ENCODE measurements at regions not wholly inside any gene's neighbourhood (a gene's known extent, or its start where the extent isn't known, plus 50 kb on each side); places are given as distances from the start of the nearest gene placed in this dataset.
A peak's percentile ranks its signal among the peaks of the same experiment; 100 is the strongest.

DNA sequence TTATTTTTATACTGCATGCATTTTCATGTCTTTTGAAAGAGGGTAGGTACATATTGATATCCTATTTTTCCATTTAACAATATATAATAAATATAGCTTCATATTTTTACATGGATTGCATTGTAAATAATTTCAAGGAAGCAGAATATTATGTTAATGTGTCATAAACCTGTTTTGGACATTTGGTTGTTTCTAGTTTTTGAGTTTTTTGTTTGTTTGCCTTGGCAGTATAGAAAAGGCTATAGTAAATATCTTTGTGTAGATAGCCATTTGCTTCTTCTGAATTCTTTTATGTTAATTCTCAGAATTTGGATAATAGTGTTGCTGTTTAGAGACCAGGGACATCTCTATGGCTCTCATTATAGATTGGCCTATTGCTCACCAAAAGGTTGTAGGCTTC is 645.2 kb downstream of the SLC4A3 start:
- CTCF ChIA-PET: no interaction called here
- Histone ChIP-seq H3K4me3 (ENCODE audit: low read depth, low read length) (no peak overlapping the region), H3K36me3 (ENCODE audit: control insufficient read depth, insufficient read depth, low read length) (no peaks in the 10 kb centered on the region), H3K27me3 (ENCODE audit: control insufficient read depth, insufficient read depth, low read length) (no peaks in the 10 kb centered on the region)
- TF ChIP-seq, protein P1, sequence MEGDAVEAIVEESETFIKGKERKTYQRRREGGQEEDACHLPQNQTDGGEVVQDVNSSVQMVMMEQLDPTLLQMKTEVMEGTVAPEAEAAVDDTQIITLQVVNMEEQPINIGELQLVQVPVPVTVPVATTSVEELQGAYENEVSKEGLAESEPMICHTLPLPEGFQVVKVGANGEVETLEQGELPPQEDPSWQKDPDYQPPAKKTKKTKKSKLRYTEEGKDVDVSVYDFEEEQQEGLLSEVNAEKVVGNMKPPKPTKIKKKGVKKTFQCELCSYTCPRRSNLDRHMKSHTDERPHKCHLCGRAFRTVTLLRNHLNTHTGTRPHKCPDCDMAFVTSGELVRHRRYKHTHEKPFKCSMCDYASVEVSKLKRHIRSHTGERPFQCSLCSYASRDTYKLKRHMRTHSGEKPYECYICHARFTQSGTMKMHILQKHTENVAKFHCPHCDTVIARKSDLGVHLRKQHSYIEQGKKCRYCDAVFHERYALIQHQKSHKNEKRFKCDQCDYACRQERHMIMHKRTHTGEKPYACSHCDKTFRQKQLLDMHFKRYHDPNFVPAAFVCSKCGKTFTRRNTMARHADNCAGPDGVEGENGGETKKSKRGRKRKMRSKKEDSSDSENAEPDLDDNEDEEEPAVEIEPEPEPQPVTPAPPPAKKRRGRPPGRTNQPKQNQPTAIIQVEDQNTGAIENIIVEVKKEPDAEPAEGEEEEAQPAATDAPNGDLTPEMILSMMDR (IDR thresholded peaks at IDR 0.05; ENCODE audit: insufficient read depth, low read depth, low read length): no peak
- no peak for DNase-seq (ENCODE audit: low read depth)
- POLR2A ChIA-PET: no interaction called here

DNA sequence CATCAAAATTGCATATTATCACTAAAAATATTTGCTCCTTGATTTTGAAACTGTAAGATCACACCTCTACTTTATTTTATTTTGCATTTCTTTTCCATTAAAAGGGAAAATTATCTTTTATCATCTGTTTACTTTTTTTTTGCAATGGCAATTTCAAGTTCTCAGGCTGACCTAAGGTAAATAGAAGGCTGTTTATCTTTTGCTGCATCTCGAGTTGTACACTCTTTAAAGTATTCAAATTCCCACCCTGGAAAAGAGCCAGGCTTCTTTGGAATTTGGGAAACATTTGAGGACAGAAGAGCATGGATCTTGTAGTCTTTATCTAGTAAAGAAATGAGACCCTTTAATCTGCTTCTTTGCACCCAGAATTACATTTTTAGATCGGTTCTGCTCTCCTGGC is 645.7 kb downstream of the SLC4A3 start:
- no peak for DNase-seq (ENCODE audit: low read depth)
- H3K4me3 ChIP-seq (ENCODE audit: low read depth, low read length): no peak overlapping the region
- ChIA-PET CTCF (no interaction called here), POLR2A (no interaction called here)
- H3K36me3 ChIP-seq (ENCODE audit: control insufficient read depth, insufficient read depth, low read length): no peaks in the 10 kb centered on the region
- TF ChIP-seq, protein P1 (IDR thresholded peaks at IDR 0.05; ENCODE audit: insufficient read depth, low read depth, low read length): no peak
- H3K27me3 ChIP-seq (ENCODE audit: control insufficient read depth, insufficient read depth, low read length): no peaks in the 10 kb centered on the region

DNA sequence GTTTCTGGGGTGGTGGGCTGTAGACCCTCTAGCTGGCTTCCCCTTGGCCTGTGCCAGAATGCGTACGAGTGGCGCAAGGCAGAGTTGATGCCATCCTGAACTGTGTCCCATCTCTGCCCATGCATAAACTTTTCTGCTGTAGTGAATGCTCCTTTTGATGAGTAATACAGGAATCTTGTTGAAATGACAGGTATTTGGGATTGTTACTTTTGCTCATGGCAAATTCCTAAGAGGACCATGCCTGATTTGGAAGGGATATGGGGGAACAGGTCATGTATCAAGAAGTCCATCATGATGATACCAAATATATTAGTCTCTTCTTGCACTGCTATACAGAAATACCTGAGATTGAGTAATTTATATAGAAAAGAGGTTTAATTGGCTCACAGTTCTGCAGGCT is 648.0 kb downstream of the SLC4A3 start:
- ChIA-PET CTCF (interaction anchor here (1.8 kb wide), 1 partner anchor 8 kb away, joined by 4 read pairs; no protein-coding TSS in a partner anchor), POLR2A (no interaction called here)
- DNase-seq (ENCODE audit: low read depth): no peak
- Histone ChIP-seq H3K27me3 (ENCODE audit: control insufficient read depth, insufficient read depth, low read length) (no peaks in the 10 kb centered on the region), H3K4me3 (ENCODE audit: low read depth, low read length) (no peak overlapping the region), H3K36me3 (ENCODE audit: control insufficient read depth, insufficient read depth, low read length) (no peaks in the 10 kb centered on the region)
- TF ChIP-seq, protein P1 (IDR thresholded peaks at IDR 0.05; ENCODE audit: insufficient read depth, low read depth, low read length): no peak

DNA sequence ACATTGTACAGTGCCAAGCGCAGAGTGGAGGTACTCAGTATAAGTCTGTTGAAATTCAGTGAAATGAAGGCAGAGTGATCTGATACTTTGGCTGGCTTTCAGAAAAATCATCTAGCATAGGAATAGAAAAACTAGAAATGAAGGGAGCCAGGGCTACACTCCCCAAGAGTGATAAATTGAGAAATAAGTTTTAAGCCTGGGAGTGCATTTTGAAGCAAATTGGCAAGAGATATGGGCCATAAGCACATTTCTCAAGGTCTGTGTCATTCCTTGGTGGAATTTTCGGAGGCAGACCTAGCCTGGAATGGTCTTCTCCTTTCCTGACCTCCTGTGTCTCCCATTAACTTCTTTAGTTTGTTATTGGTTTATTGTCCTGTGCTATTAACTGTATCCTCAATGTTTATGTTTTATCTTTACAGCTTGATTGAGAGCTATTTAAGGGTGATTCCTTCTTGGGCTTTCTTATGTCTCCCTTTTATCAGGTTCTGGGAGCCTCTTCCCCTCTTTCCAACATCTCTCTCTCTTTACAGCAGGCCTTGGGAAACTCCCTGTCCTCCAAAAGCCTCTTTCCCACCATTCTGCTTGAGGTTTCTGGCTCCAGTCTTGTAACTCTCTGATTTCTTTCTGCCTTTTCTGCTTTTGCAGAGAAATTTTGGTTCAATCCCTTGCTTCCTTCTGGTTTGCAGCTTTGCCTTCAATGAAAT is 649.5 kb downstream of the SLC4A3 start:
- DNase-seq (ENCODE audit: low read depth): peak; percentile 44
- Histone ChIP-seq H3K27me3 (ENCODE audit: control insufficient read depth, insufficient read depth, low read length) (no peaks in the 10 kb centered on the region), H3K4me3 (ENCODE audit: low read depth, low read length) (no peak overlapping the region), H3K36me3 (ENCODE audit: control insufficient read depth, insufficient read depth, low read length) (no peaks in the 10 kb centered on the region)
- TF ChIP-seq, protein P1 (IDR thresholded peaks at IDR 0.05; ENCODE audit: insufficient read depth, low read depth, low read length): no peak
- ChIA-PET CTCF (interaction anchor here (1.8 kb wide), 1 partner anchor 9 kb away, joined by 4 read pairs; no protein-coding TSS in a partner anchor), POLR2A (interaction anchor here (0.6 kb wide), 1 partner anchor 1540 kb away, joined by 13 read pairs; no protein-coding TSS in a partner anchor)

DNA sequence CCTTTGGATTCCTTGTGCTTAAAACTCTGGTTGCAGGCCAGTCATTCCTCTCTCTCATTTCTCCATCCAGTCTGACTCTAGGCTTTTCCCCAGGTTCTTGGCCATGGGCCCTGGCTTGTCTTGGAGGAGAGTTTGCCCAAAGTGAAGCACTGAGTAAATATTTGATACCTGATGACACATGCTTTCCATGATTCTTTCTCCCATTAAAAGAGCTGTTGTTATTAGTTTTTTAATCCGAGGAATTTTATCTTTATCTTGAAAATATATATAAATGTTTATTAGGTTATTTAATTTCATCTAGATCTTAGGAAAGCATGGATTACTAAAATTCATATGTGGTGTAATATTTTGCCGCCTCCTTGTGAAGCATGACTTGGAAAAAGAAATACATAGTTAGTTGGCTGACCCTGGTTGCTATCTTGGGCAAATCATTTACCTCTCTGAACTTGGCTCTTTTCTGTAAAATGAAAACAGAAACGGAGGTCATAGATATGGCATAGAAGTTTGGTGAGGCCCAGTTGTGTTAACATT is 650.1 kb downstream of the SLC4A3 start:
- Histone ChIP-seq H3K27me3 (ENCODE audit: control insufficient read depth, insufficient read depth, low read length) (no peaks in the 10 kb centered on the region), H3K4me3 (ENCODE audit: low read depth, low read length) (no peak overlapping the region), H3K36me3 (ENCODE audit: control insufficient read depth, insufficient read depth, low read length) (no peaks in the 10 kb centered on the region)
- CTCF ChIA-PET: interaction anchor here (0.7 to 1.8 kb wide), 2 partner anchors 10 to 53 kb away, joined by 3 to 4 read pairs; no protein-coding TSS in a partner anchor
- TF ChIP-seq, protein P1 (IDR thresholded peaks at IDR 0.05; ENCODE audit: insufficient read depth, low read depth, low read length): no peak
- DNase-seq (ENCODE audit: low read depth): peak; percentile 83
- POLR2A ChIA-PET: interaction anchor here (0.6 kb wide), 1 partner anchor 1541 kb away, joined by 13 read pairs; no protein-coding TSS in a partner anchor
